Keratinocyte (primary cell): ENCODE measurements at regions not wholly inside any gene's neighbourhood (a gene's known extent, or its start where the extent isn't known, plus 50 kb on each side); places are given as distances from the start of the nearest gene placed in this dataset.

Experiments used
- DNase-seq: peaks from one replicate; pipeline ENCODE4 v3.0.0-alpha.2; 2011; ENCODE audit warnings: low read depth, missing footprints, low spot score
- FAIRE-seq: peaks from 2 replicates; lab custom pipeline; 2011; peaks lifted over from hg19 to GRCh38; lab: Jason Lieb, UNC
- H2AFZ ChIP-seq: 2 replicates; pipeline ENCODE4 v1.6.0; 2012; ENCODE audit warnings: low read length, control low read depth, inconsistent platforms; ENCODE audit not compliant: control insufficient read depth
- H3K27ac ChIP-seq: 2 replicates; pipeline ENCODE4 v1.5.1; 2011; ENCODE audit warnings: low read length; ENCODE audit not compliant: control insufficient read depth, insufficient read depth
- H3K27me3 ChIP-seq: 3 replicates; pipeline ENCODE4 v1.6.0; 2011; ENCODE audit warnings: low read length; ENCODE audit not compliant: control insufficient read depth, insufficient read depth; ENCODE audit errors: extremely low read depth
- H3K36me3 ChIP-seq, 2 experiments: 2 replicates in 1 of 2; 3 replicates in 1 of 2; pipeline ENCODE4 v1.5.1; 2011; ENCODE audit warnings: low read length in 2 of 2, mild to moderate bottlenecking in 1 of 2; ENCODE audit not compliant: control insufficient read depth in 2 of 2, insufficient read depth in 2 of 2; ENCODE audit errors: extremely low read depth in 1 of 2
- H3K4me1 ChIP-seq: 3 replicates; pipeline ENCODE4 v1.5.1; 2011; ENCODE audit warnings: low read length; ENCODE audit not compliant: control insufficient read depth, insufficient read depth; ENCODE audit errors: extremely low read depth
- H3K4me2 ChIP-seq: 3 replicates; pipeline ENCODE4 v1.6.0; 2011; ENCODE audit warnings: low read depth, low read length; ENCODE audit not compliant: control insufficient read depth, insufficient read depth; ENCODE audit errors: extremely low read depth
- H3K4me3 ChIP-seq, 3 experiments: fragments of 200-600 bp in 1 of 3; sonication (generic) in 1 of 3; 2 replicates in 2 of 3; 3 replicates in 1 of 3; pipeline ENCODE4 v1.5.1; 2011 to 2016; ENCODE audit warnings: low read length in 3 of 3, mild to moderate bottlenecking in 3 of 3, control low read depth in 2 of 3, inconsistent platforms in 1 of 3, low read depth in 1 of 3, mixed read lengths in 1 of 3, mixed run types in 1 of 3, moderate library complexity in 1 of 3; ENCODE audit not compliant: control insufficient read depth in 2 of 3, insufficient read depth in 2 of 3; ENCODE audit errors: extremely low read depth in 1 of 3
- H3K79me2 ChIP-seq: 2 replicates; pipeline ENCODE4 v1.6.0; 2012; ENCODE audit warnings: low read length; ENCODE audit not compliant: control insufficient read depth, insufficient read depth
- H3K9ac ChIP-seq: 3 replicates; pipeline ENCODE4 v1.6.0; 2011; ENCODE audit warnings: low read length; ENCODE audit not compliant: control insufficient read depth, insufficient read depth; ENCODE audit errors: extremely low read depth
- H3K9me1 ChIP-seq: 3 replicates; pipeline ENCODE4 v1.6.0; 2011; ENCODE audit warnings: low read length; ENCODE audit not compliant: control insufficient read depth, insufficient read depth; ENCODE audit errors: extremely low read depth
- H3K9me3 ChIP-seq: 2 replicates; pipeline ENCODE4 v1.5.1; 2012; ENCODE audit warnings: low read depth, low read length; ENCODE audit not compliant: control insufficient read depth
- H4K20me1 ChIP-seq: 3 replicates; pipeline ENCODE4 v1.6.0; 2011; ENCODE audit warnings: low read length; ENCODE audit not compliant: control insufficient read depth, insufficient read depth; ENCODE audit errors: extremely low read depth
- EZH2 ChIP-seq: IDR thresholded peaks from one replicate; pipeline ENCODE4 v1.6.1; 2012; ENCODE audit warnings: inconsistent platforms, mild to moderate bottlenecking, low read length, moderate library complexity
- dilution Hi-C: fragments of 300-500 bp; cut with MboI; formaldehyde crosslinking; loops from one replicate; pipeline ENCODE4 v1.7.0; 2020; ENCODE audit warnings: low sequenced_read_pairs; ENCODE audit not compliant: extremely low pct_ligation_motif_present
- TF ChIP-seq, protein P1 (sequence below), 3 experiments: IDR thresholded peaks in 1 of 3; conservative IDR thresholded peaks in 1 of 3; optimal IDR thresholded peaks in 1 of 3; 2 replicates in 2 of 3; 3 replicates in 1 of 3; pipeline versions ENCODE3 to v1.5.1; 2011; ENCODE audit warnings: low read length in 3 of 3, mild to moderate bottlenecking in 3 of 3, moderate library complexity in 2 of 3, control low read depth in 1 of 3, inconsistent platforms in 1 of 3; ENCODE audit not compliant: insufficient read depth in 2 of 3; ENCODE audit errors: extremely low read depth in 1 of 3

DNA sequence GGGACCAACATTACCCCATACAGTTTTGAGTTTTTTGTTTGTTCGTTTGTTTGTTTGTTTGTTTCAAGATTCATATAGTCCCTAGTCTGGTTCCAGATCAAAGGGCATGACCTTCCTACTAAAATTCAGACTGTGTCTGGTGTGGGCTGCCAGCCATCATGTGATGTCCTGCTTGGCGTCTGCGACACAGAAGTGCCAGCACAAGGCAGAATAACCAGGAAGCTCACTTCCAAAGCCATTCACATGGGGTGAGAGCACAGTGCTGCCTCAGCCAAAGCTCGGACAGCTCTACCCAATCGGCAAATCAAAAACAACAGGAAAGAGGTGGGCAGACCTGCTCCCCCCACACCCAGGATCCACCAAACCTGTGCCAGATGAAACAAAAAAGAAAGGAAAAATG, 142.6 kb upstream of the THBS1 start:
- H3K9me3 ChIP-seq = no peaks in the 10 kb centered on the region
- no peaks in the 10 kb centered on the region for H3K36me3 ChIP-seq
- no peak overlapping the region for H2AFZ ChIP-seq
- no peak overlapping the region for H3K27ac ChIP-seq
- no peak overlapping the region for H3K9ac ChIP-seq
- no peak overlapping the region for H3K4me2 ChIP-seq
- TF ChIP-seq, protein P1, sequence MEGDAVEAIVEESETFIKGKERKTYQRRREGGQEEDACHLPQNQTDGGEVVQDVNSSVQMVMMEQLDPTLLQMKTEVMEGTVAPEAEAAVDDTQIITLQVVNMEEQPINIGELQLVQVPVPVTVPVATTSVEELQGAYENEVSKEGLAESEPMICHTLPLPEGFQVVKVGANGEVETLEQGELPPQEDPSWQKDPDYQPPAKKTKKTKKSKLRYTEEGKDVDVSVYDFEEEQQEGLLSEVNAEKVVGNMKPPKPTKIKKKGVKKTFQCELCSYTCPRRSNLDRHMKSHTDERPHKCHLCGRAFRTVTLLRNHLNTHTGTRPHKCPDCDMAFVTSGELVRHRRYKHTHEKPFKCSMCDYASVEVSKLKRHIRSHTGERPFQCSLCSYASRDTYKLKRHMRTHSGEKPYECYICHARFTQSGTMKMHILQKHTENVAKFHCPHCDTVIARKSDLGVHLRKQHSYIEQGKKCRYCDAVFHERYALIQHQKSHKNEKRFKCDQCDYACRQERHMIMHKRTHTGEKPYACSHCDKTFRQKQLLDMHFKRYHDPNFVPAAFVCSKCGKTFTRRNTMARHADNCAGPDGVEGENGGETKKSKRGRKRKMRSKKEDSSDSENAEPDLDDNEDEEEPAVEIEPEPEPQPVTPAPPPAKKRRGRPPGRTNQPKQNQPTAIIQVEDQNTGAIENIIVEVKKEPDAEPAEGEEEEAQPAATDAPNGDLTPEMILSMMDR (optimal IDR thresholded peaks at IDR 0.05 in 1 of 3, IDR thresholded peaks at IDR 0.05 in 1 of 3, conservative IDR thresholded peaks at IDR 0.05 in 1 of 3; ENCODE audit: extremely low read depth in 1 of 3, insufficient read depth in 2 of 3, low read length in 3 of 3) = no peak
- no peak for TF ChIP-seq EZH2
- FAIRE-seq = no peak
- DNase-seq = no peak
- no peaks in the 10 kb centered on the region for H3K79me2 ChIP-seq
- no peaks in the 10 kb centered on the region for H4K20me1 ChIP-seq
- H3K9me1 ChIP-seq = no peaks in the 10 kb centered on the region
- no peak overlapping the region for H3K4me3 ChIP-seq
- no peaks in the 10 kb centered on the region for H3K4me1 ChIP-seq
- no peaks in the 10 kb centered on the region for H3K27me3 ChIP-seq
- dilution Hi-C loops = no loop called here

DNA sequence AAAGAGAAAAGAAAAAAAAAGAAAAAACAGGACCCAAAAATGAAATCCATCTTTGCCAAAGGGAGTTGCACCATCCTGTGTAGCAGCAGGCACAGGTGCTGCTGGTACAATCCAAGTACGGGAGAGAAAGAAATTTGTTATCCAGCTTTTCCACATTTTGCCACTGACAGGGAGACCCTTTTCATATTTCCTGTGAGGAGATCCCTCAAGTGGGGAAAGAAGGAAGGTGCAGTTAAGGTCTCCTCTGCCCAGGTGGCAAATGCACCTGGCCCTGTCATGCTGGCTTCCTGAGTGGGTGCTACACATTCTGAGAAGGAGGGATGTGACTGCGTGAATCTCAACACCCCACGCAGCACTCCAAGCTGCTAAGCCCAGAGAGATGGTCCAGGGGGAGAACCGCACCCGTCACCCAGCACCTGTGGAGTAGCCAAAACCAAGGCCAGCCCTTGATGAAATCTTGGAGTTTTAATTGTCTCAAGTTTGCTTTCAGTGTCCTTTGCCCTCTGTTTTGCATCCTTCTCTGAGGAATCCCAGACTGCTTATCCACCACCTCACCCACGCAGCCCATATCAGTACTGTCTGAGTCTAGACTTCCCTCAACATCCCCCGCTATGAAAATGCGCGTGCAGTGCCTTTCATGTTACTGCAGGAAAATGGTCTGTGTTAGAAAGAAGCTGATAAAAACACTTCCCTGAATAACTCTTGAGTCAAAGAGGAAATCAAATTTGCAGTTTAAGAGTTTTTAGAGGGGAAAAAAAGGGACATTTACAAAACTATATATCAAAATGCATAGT, 141.9 kb upstream of the THBS1 start:
- no peak overlapping the region for H2AFZ ChIP-seq

More for the DNA sequence above, 141.9 kb upstream of the THBS1 start:
- H3K4me2 ChIP-seq = no peak overlapping the region
- no peaks in the 10 kb centered on the region for H4K20me1 ChIP-seq
- no peak overlapping the region for H3K4me3 ChIP-seq
- no peak overlapping the region for H3K27ac ChIP-seq
- no peak for TF ChIP-seq EZH2
- TF ChIP-seq, protein P1 (optimal IDR thresholded peaks at IDR 0.05 in 1 of 3, IDR thresholded peaks at IDR 0.05 in 1 of 3, conservative IDR thresholded peaks at IDR 0.05 in 1 of 3; ENCODE audit: extremely low read depth in 1 of 3, insufficient read depth in 2 of 3, low read length in 3 of 3) = peak; percentile 19 to 55 (median 37)
- H3K9me1 ChIP-seq = no peaks in the 10 kb centered on the region
- H3K4me1 ChIP-seq = no peaks in the 10 kb centered on the region
- H3K79me2 ChIP-seq = no peaks in the 10 kb centered on the region
- H3K9me3 ChIP-seq = no peaks in the 10 kb centered on the region
- dilution Hi-C loops = no loop called here
- no peak overlapping the region for H3K9ac ChIP-seq
- FAIRE-seq (no peak), DNase-seq (no peak)
- no peaks in the 10 kb centered on the region for H3K27me3 ChIP-seq
- H3K36me3 ChIP-seq = no peaks in the 10 kb centered on the region
